D721Med (cell line): ENCODE measurements at regions not wholly inside any gene's neighbourhood (a gene's known extent, or its start where the extent isn't known, plus 50 kb on each side); places are given as distances from the start of the nearest gene placed in this dataset.

Source experiments
- DNase-seq: peaks from one replicate; pipeline ENCODE4 v3.0.0; 2011; ENCODE audit warnings: low spot score; ENCODE audit not compliant: insufficient read length
- FAIRE-seq: peaks from 2 replicates; lab custom pipeline; 2011; peaks lifted over from hg19 to GRCh38; lab: Jason Lieb, UNC
- CTCF ChIP-seq: IDR thresholded peaks from 2 replicates; pipeline ENCODE4 v1.5.1; 2012; ENCODE audit warnings: mild to moderate bottlenecking, control low read depth; ENCODE audit not compliant: insufficient read depth; ENCODE audit errors: missing control alignments

GRCh38 chr2:167489325-167489724 is 601.0 kb downstream of the XIRP2 start:
- FAIRE-seq (no peak), DNase-seq (no peak)
- no peak for TF ChIP-seq CTCF

- no peak for TF ChIP-seq CTCF
- no peak for DNase-seq
- no peak for FAIRE-seq
Observed at GRCh38 chr2:167487728-167488127, 599.4 kb downstream of the XIRP2 start.

- no peak for FAIRE-seq
- no peak for TF ChIP-seq CTCF
- DNase-seq, result no peak
Observed at GRCh38 chr2:167484875-167485274, 596.6 kb downstream of the XIRP2 start.

- FAIRE-seq (no peak), DNase-seq (no peak)
- TF ChIP-seq CTCF, result no peak
Observed at GRCh38 chr2:167480986-167481309, 592.7 kb downstream of the XIRP2 start.

GRCh38 chr2:167480232-167480985 is 592.1 kb downstream of the XIRP2 start:
- no peak for TF ChIP-seq CTCF
- DNase-seq (no peak), FAIRE-seq (no peak)

GRCh38 chr2:167478196-167478595 is 589.9 kb downstream of the XIRP2 start:
- no peak for DNase-seq
- TF ChIP-seq CTCF, result no peak
- no peak for FAIRE-seq

- DNase-seq, result no peak
- no peak for TF ChIP-seq CTCF
- no peak for FAIRE-seq
Observed at GRCh38 chr2:167475791-167476190, 587.5 kb downstream of the XIRP2 start.
